PC-9 (cell line): ENCODE measurements at regions not wholly inside any gene's neighbourhood (a gene's known extent, or its start where the extent isn't known, plus 50 kb on each side); places are given as distances from the start of the nearest gene placed in this dataset.

Source experiments
- EZH2 ChIP-seq: fragments of 200-600 bp; sonication (generic); IDR thresholded peaks from 2 replicates; pipeline ENCODE4 v1.8.0; 2017; ENCODE audit warnings: antibody characterized with exemption, low read depth
- TF ChIP-seq, protein P1 (sequence below): fragments of 200-600 bp; sonication (generic); conservative IDR thresholded peaks from 2 replicates; pipeline ENCODE4 v1.6.1; 2017; ENCODE audit warnings: mixed run types, antibody characterized with exemption, mild to moderate bottlenecking, moderate library complexity

DNA sequence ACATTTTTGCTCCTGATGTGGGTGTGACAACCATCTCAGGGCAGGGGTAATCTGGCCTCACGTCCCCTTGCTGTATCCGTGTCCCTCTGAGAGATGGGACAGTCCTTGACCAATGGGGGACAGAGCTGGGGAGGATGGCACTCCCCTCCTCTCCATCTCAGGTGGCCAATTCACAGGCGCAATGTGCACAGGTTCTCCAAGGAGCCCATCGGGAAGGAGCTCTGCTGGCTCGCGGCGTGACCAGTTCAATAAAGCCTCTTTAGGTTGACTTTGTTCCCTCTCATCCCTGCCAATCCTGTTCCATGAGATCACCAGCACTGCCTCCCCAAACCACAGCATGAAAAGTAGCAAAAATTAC, 196.3 kb upstream of the SLC24A3 start:
- TF ChIP-seq, protein P1, sequence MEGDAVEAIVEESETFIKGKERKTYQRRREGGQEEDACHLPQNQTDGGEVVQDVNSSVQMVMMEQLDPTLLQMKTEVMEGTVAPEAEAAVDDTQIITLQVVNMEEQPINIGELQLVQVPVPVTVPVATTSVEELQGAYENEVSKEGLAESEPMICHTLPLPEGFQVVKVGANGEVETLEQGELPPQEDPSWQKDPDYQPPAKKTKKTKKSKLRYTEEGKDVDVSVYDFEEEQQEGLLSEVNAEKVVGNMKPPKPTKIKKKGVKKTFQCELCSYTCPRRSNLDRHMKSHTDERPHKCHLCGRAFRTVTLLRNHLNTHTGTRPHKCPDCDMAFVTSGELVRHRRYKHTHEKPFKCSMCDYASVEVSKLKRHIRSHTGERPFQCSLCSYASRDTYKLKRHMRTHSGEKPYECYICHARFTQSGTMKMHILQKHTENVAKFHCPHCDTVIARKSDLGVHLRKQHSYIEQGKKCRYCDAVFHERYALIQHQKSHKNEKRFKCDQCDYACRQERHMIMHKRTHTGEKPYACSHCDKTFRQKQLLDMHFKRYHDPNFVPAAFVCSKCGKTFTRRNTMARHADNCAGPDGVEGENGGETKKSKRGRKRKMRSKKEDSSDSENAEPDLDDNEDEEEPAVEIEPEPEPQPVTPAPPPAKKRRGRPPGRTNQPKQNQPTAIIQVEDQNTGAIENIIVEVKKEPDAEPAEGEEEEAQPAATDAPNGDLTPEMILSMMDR, result no peak
- no peak for TF ChIP-seq EZH2
